ENCODE measurements at regions not wholly inside any gene's neighbourhood (a gene's known extent, or its start where the extent isn't known, plus 50 kb on each side); places are given as distances from the start of the nearest gene placed in this dataset.

- TF ChIP-seq POLR2A (IDR thresholded peaks at IDR 0.05) (no peak), CTCF (IDR thresholded peaks at IDR 0.05 in 4 of 5, conservative IDR thresholded peaks at IDR 0.05 in 1 of 5) (no peak)
- DNase-seq (no peak), ATAC-seq (no peak)
- no peak overlapping the region for H3K4me3 ChIP-seq
- in situ Hi-C loops (cut with MboI; ENCODE audit: low sequenced_read_pairs in 4 of 4) (loop anchor here (10.0 to 25.0 kb wide), 7 partner anchors 233 to 633 kb away; partner anchors contain the start of gene C9orf152 (in 1 of the 4)), intact Hi-C loops (cut with DNase I; ENCODE audit: low total_unique reads) (no loop called here)
- H3K27ac ChIP-seq: no peak overlapping the region
- H3K36me3 ChIP-seq: no peaks in the 10 kb centered on the region
- H3K9me3 ChIP-seq: no peaks in the 10 kb centered on the region
- no peaks in the 10 kb centered on the region for H3K27me3 ChIP-seq
- H3K4me1 ChIP-seq: no peaks in the 10 kb centered on the region
Measured at GRCh38 chr9:109579191-109579948, 81.3 kb upstream of the PTPN3 start.

GRCh38 chr9:109582386-109582785, 84.3 kb upstream of the PTPN3 start:
- intact Hi-C loops (cut with DNase I; ENCODE audit: low total_unique reads): no loop called here
- in situ Hi-C loops (cut with MboI; ENCODE audit: low sequenced_read_pairs in 4 of 4): loop anchor here in 3 of 4 donors (25.0 kb wide), 4 partner anchors 230 to 630 kb away; partner anchors contain the start of gene C9orf152 (in 1 of the 3)
- H3K36me3 ChIP-seq: no peaks in the 10 kb centered on the region
- no peaks in the 10 kb centered on the region for H3K27me3 ChIP-seq
- H3K27ac ChIP-seq: no peak overlapping the region
- H3K9me3 ChIP-seq: no peaks in the 10 kb centered on the region
- no peak for ATAC-seq
- no peak overlapping the region for H3K4me3 ChIP-seq
- no peaks in the 10 kb centered on the region for H3K4me1 ChIP-seq
- no peak for DNase-seq
- TF ChIP-seq POLR2A (IDR thresholded peaks at IDR 0.05): no peak

GRCh38 chr9:109584205-109584604, 86.1 kb upstream of the PTPN3 start:
- H3K27me3 ChIP-seq: no peaks in the 10 kb centered on the region
- DNase-seq: no peak
- intact Hi-C loops (cut with DNase I; ENCODE audit: low total_unique reads) (no loop called here), in situ Hi-C loops (cut with MboI; ENCODE audit: low sequenced_read_pairs in 4 of 4) (loop anchor here in 3 of 4 donors (25.0 kb wide), 4 partner anchors 228 to 628 kb away; partner anchors contain the start of gene C9orf152 (in 1 of the 3))
- no peaks in the 10 kb centered on the region for H3K4me1 ChIP-seq
- H3K27ac ChIP-seq: no peak overlapping the region
- TF ChIP-seq POLR2A (IDR thresholded peaks at IDR 0.05): no peak
- no peak for TF ChIP-seq CTCF (IDR thresholded peaks at IDR 0.05 in 4 of 5, conservative IDR thresholded peaks at IDR 0.05 in 1 of 5)
- no peak overlapping the region for H3K4me3 ChIP-seq
- no peaks in the 10 kb centered on the region for H3K9me3 ChIP-seq
- H3K36me3 ChIP-seq: no peaks in the 10 kb centered on the region
- ATAC-seq: no peak

- no peak for DNase-seq
- in situ Hi-C loops (cut with MboI; ENCODE audit: low sequenced_read_pairs in 4 of 4): loop anchor here in 3 of 4 donors (25.0 kb wide), 4 partner anchors 227 to 627 kb away; partner anchors contain the start of gene C9orf152 (in 1 of the 3)
- Histone ChIP-seq H3K27ac (no peak overlapping the region), H3K27me3 (no peaks in the 10 kb centered on the region), H3K4me3 (no peak overlapping the region), H3K9me3 (no peaks in the 10 kb centered on the region), H3K36me3 (no peaks in the 10 kb centered on the region), H3K4me1 (no peaks in the 10 kb centered on the region)
- no peak for ATAC-seq
- TF ChIP-seq POLR2A (IDR thresholded peaks at IDR 0.05): no peak
- no peak for TF ChIP-seq CTCF (IDR thresholded peaks at IDR 0.05 in 4 of 5, conservative IDR thresholded peaks at IDR 0.05 in 1 of 5)
- intact Hi-C loops (cut with DNase I; ENCODE audit: low total_unique reads): no loop called here
Measured at GRCh38 chr9:109585796-109586195, 87.7 kb upstream of the PTPN3 start.

GRCh38 chr9:109586993-109587392, 88.9 kb upstream of the PTPN3 start:
- H3K27me3 ChIP-seq: no peaks in the 10 kb centered on the region
- ATAC-seq: no peak
- H3K27ac ChIP-seq: no peak overlapping the region
- no peaks in the 10 kb centered on the region for H3K4me1 ChIP-seq
- intact Hi-C loops (cut with DNase I; ENCODE audit: low total_unique reads) (no loop called here), in situ Hi-C loops (cut with MboI; ENCODE audit: low sequenced_read_pairs in 4 of 4) (loop anchor here in 3 of 4 donors (25.0 kb wide), 4 partner anchors 225 to 625 kb away; partner anchors contain the start of gene C9orf152 (in 1 of the 3))
- H3K4me3 ChIP-seq: no peak overlapping the region
- no peaks in the 10 kb centered on the region for H3K36me3 ChIP-seq
- TF ChIP-seq POLR2A (IDR thresholded peaks at IDR 0.05): no peak
- no peak for TF ChIP-seq CTCF (IDR thresholded peaks at IDR 0.05 in 4 of 5, conservative IDR thresholded peaks at IDR 0.05 in 1 of 5)
- no peak for DNase-seq
- no peaks in the 10 kb centered on the region for H3K9me3 ChIP-seq

All from gastrocnemius medialis (tissue), 4 donors.